H1 (cell line): ENCODE measurements at regions not wholly inside any gene's neighbourhood (a gene's known extent, or its start where the extent isn't known, plus 50 kb on each side); places are given as distances from the start of the nearest gene placed in this dataset.

Experiments used
- EZH2 ChIP-seq: fragments of 200-600 bp; sonication (generic); IDR thresholded peaks from 2 replicates; pipeline ENCODE4 v1.7.1; 2012; ENCODE audit warnings: low read depth, mild to moderate bottlenecking, moderate library complexity, low read length, inconsistent platforms; ENCODE audit not compliant: severe bottlenecking
- MAFK ChIP-seq: IDR thresholded peaks from 2 replicates; pipeline ENCODE4 v1.6.1; 2012; ENCODE audit warnings: low read depth, mild to moderate bottlenecking, improper control_type of control experiment, low read length
- RAD21 ChIP-seq, 2 experiments: IDR thresholded peaks in 1 of 2; conservative IDR thresholded peaks in 1 of 2; 2 replicates each; pipeline ENCODE4 v1.6.1; 2011; ENCODE audit warnings: low read depth in 2 of 2, low read length in 2 of 2, improper control_type of control experiment in 1 of 2, inconsistent platforms in 1 of 2, mild to moderate bottlenecking in 1 of 2, moderate library complexity in 1 of 2
- SIN3A ChIP-seq, 2 experiments: IDR thresholded peaks in 1 of 2; conservative IDR thresholded peaks in 1 of 2; 2 replicates each; pipeline ENCODE4 v1.6.1; 2011 to 2012; ENCODE audit warnings: low read length in 2 of 2, improper control_type of control experiment in 1 of 2, low read depth in 1 of 2, mild to moderate bottlenecking in 1 of 2
- YY1 ChIP-seq: IDR thresholded peaks from 2 replicates; pipeline ENCODE4 v1.6.1; 2011; ENCODE audit warnings: low read depth, mild to moderate bottlenecking, low read length
- TF ChIP-seq, protein P1 (sequence below), 3 experiments: IDR thresholded peaks; 1 replicate in 2 of 3; 2 replicates in 1 of 3; pipeline versions ENCODE4 v1.5.1 to v1.6.1; 2011; ENCODE audit warnings: low read length in 3 of 3, mild to moderate bottlenecking in 3 of 3, inconsistent platforms in 2 of 3, low read depth in 1 of 3, moderate library complexity in 1 of 3; ENCODE audit not compliant: insufficient read depth in 1 of 3; ENCODE audit errors: control extremely low read depth in 1 of 3

DNA sequence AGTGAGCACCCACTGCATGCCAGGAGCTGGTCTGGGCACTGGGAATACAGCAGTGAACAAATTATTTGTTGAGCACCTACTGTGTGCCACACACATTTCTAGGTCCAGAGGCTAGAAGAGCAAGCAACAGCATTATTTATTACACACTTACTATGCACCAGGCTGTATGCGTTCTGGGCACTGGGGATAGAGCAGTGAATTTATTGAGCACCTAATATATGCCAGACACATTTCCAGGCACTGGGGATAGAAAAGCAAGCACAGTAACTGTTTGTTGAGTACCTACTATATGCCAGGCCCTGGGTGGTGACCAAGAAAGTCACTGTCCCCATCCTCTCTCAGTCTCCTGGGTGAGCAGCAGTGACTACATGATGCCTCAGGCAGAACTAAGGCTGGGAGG, 107.5 kb upstream of the NCOR2 start:
- no peak for TF ChIP-seq EZH2
- TF ChIP-seq RAD21 (IDR thresholded peaks at IDR 0.05 in 1 of 2, conservative IDR thresholded peaks at IDR 0.05 in 1 of 2; ENCODE audit: low read depth in 2 of 2, low read length in 2 of 2): no peak
- TF ChIP-seq SIN3A (conservative IDR thresholded peaks at IDR 0.05 in 1 of 2, IDR thresholded peaks at IDR 0.05 in 1 of 2; ENCODE audit: low read depth in 1 of 2, low read length in 2 of 2): no peak
- TF ChIP-seq MAFK: no peak
- TF ChIP-seq, protein P1, sequence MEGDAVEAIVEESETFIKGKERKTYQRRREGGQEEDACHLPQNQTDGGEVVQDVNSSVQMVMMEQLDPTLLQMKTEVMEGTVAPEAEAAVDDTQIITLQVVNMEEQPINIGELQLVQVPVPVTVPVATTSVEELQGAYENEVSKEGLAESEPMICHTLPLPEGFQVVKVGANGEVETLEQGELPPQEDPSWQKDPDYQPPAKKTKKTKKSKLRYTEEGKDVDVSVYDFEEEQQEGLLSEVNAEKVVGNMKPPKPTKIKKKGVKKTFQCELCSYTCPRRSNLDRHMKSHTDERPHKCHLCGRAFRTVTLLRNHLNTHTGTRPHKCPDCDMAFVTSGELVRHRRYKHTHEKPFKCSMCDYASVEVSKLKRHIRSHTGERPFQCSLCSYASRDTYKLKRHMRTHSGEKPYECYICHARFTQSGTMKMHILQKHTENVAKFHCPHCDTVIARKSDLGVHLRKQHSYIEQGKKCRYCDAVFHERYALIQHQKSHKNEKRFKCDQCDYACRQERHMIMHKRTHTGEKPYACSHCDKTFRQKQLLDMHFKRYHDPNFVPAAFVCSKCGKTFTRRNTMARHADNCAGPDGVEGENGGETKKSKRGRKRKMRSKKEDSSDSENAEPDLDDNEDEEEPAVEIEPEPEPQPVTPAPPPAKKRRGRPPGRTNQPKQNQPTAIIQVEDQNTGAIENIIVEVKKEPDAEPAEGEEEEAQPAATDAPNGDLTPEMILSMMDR (IDR thresholded peaks at IDR 0.05; ENCODE audit: control extremely low read depth in 1 of 3, insufficient read depth in 1 of 3, low read depth in 1 of 3, low read length in 3 of 3): no peak
- no peak for TF ChIP-seq YY1
